ENCODE measurements at regions not wholly inside any gene's neighbourhood (a gene's known extent, or its start where the extent isn't known, plus 50 kb on each side); places are given as distances from the start of the nearest gene placed in this dataset.

DNA sequence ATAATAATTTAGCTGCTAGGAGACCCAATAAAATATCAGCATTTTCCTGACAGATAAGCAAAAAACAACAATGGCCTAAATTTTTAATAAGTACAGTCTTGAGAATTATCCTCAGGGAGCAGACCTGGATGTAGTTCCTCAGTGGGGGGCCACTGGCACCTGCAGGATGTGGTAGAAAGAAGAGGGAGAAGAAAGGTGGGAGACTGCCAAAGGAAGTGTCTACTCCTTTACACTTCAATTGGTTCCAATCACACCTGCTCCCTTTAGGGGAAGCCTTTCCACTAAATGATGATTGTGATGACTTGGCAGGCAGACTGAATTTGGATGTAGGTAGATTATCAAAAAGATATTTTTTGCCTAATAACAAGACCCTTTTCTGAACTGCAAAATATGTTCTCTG lies 353.0 kb upstream of the SATB1 start:
- TF ChIP-seq, protein P1, sequence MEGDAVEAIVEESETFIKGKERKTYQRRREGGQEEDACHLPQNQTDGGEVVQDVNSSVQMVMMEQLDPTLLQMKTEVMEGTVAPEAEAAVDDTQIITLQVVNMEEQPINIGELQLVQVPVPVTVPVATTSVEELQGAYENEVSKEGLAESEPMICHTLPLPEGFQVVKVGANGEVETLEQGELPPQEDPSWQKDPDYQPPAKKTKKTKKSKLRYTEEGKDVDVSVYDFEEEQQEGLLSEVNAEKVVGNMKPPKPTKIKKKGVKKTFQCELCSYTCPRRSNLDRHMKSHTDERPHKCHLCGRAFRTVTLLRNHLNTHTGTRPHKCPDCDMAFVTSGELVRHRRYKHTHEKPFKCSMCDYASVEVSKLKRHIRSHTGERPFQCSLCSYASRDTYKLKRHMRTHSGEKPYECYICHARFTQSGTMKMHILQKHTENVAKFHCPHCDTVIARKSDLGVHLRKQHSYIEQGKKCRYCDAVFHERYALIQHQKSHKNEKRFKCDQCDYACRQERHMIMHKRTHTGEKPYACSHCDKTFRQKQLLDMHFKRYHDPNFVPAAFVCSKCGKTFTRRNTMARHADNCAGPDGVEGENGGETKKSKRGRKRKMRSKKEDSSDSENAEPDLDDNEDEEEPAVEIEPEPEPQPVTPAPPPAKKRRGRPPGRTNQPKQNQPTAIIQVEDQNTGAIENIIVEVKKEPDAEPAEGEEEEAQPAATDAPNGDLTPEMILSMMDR (IDR thresholded peaks at IDR 0.05) = no peak
- no peak for TF ChIP-seq EP300 (IDR thresholded peaks at IDR 0.05)
